ENCODE measurements at regions not wholly inside any gene's neighbourhood (a gene's known extent, or its start where the extent isn't known, plus 50 kb on each side); places are given as distances from the start of the nearest gene placed in this dataset.

- DNase-seq (ENCODE audit: low read depth): no peak
Measured at GRCh38 chr16:55943267-55943666, 68.1 kb upstream of the CES5A start.

DNA sequence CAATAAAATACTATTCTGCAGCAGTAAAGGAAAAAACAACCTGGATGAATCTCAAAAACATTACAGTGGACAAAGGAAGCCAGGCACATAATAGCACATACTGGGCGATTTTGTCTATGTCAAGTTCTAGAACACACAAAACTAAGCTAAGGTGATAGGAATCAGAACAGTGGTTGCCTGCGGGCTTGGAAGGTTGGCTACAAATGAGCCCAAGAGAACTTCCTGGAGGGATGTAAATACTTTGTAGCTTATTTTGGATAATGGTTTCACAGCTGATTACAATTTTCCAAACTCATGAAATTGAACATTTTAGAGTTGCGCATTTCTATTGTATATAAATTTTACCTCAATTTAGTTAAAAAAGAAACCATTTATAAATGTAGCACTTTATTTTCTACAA, 67.6 kb upstream of the CES5A start:
- DNase-seq (ENCODE audit: low read depth): no peak

DNA sequence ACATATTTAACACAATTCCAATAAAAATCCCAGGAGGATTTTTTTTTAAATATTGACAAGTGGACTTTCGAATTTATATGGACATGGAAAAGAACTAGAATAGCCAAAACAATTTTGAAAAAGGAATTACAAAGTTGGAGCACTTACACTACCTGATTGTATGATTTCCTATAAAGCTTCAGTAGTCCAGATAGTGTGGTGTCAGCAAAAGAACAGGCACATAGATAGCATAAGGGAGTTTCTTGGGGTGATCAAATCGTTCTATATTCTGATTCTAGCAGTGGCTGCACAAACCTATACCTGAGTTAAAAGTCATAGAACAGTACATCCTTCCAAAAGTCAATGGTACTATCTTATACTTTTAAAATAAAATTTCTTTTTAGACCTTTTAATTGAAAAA, 66.4 kb upstream of the CES5A start:
- DNase-seq (ENCODE audit: low read depth): no peak

GRCh38 chr16:55938126-55938525, 63.0 kb upstream of the CES5A start:
- DNase-seq (ENCODE audit: low read depth): no peak

- no peak for DNase-seq (ENCODE audit: low read depth)
Measured at GRCh38 chr16:55933038-55933437, 57.9 kb upstream of the CES5A start.

- DNase-seq (ENCODE audit: low read depth): no peak
Measured at GRCh38 chr16:55930036-55930435, 54.9 kb upstream of the CES5A start.

DNA sequence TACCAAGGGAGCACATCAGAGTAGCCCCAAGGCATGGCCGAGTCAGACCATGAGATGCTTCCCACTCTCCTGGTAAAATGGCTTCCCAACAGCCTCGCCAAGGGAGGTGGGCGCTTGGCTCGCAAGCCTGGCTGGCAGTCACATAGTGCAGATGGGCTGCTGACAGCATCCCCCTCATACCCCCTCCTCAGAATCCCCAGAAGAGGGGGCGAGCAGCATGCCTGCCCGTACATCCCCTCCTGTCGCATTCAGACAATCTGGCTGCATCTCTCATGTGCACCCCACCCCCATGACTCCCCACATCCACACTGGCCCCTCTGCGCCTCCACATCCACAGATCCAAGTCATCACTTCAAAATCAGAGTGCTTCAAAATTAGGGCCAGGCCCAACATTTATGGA, 54.0 kb upstream of the CES5A start:
- no peak for DNase-seq (ENCODE audit: low read depth)

DNA sequence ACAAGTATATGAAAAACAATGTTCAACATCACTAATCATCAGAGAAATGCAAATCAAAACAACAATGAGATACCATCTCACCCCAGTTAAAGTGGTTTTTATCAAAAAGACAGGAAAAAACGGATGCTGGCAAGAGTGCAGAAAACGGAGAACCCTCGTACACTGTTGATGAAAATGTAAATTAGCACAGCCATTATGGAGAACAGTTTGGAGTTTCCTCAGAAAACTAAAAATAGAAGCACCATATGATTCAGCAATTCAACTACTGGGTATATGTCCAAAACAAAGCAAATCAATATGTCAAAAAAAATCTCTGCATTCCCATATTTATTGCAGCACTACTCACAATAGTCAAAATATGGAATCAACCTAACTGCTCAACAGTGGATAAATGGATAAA, 50.1 kb upstream of the CES5A start:
- DNase-seq (ENCODE audit: low read depth): no peak
